ENCODE measurements at regions not wholly inside any gene's neighbourhood (a gene's known extent, or its start where the extent isn't known, plus 50 kb on each side); places are given as distances from the start of the nearest gene placed in this dataset.
A peak's percentile ranks its signal among the peaks of the same experiment; 100 is the strongest.

GRCh38 chr4:20326977-20327376 lies 75.3 kb downstream of the SLIT2 start:
- H2AK5ac ChIP-seq (ENCODE audit: low read depth, low read length), result no peak overlapping the region
- DNase-seq, result peak; percentile 15
- H4K20me1 ChIP-seq (ENCODE audit: insufficient read depth, low read length), result no peaks in the 10 kb centered on the region
- no peak overlapping the region for H3K9ac ChIP-seq (ENCODE audit: low read depth, low read length)
- no peak overlapping the region for H4K91ac ChIP-seq (ENCODE audit: insufficient read depth, low read depth, low read length)
- H3K23ac ChIP-seq (ENCODE audit: low read depth, low read length), result no peak overlapping the region
- H3K36me3 ChIP-seq (ENCODE audit: control insufficient read depth, insufficient read depth, low read length), result no peaks in the 10 kb centered on the region
- H3K9me3 ChIP-seq (ENCODE audit: control insufficient read depth, insufficient read depth, low read length), result no peaks in the 10 kb centered on the region
- no peak overlapping the region for H3K27ac ChIP-seq (ENCODE audit: insufficient read depth, low read length)
- intact Hi-C loops (cut with micrococcal nuclease) (no loop called here), dilution Hi-C loops (cut with HindIII; ENCODE audit: low sequenced_read_pairs, unreplicated experiment) (no loop called here), in situ Hi-C loops (cut with MboI; ENCODE audit: low sequenced_read_pairs) (no loop called here)
- POLR2A ChIA-PET (ENCODE audit: unreplicated experiment), result no interaction called here
- no peaks in the 10 kb centered on the region for H3K27me3 ChIP-seq (ENCODE audit: control insufficient read depth, insufficient read depth, low read length)
- H3K56ac ChIP-seq (ENCODE audit: extremely low read depth, insufficient read depth, low read length), result no peak overlapping the region
- no peak overlapping the region for H3K4ac ChIP-seq (ENCODE audit: low read depth, low read length)
- H3K4me2 ChIP-seq (ENCODE audit: low read depth, low read length), result no peak overlapping the region
- H2BK5ac ChIP-seq (ENCODE audit: low read depth, low read length, poor library complexity, severe bottlenecking), result no peak overlapping the region
- H2AK9ac ChIP-seq (replicated peaks; ENCODE audit: low read depth, low read length, poor library complexity), result no peak overlapping the region
- TF ChIP-seq MAFK (IDR thresholded peaks at IDR 0.05; ENCODE audit: low read depth, low read length) (no peak), CTCF (conservative IDR thresholded peaks at IDR 0.05; ENCODE audit: low read depth, low read length) (no peak), NFE2L2 (IDR thresholded peaks at IDR 0.05; ENCODE audit: low read depth, low read length) (no peak), FOS (IDR thresholded peaks at IDR 0.05; ENCODE audit: low read depth, low read length) (no peak), CEBPB (IDR thresholded peaks at IDR 0.05; ENCODE audit: low read depth, low read length) (no peak), CHD1 (IDR thresholded peaks at IDR 0.05; ENCODE audit: low read depth, low read length) (no peak), SMC3 (IDR thresholded peaks at IDR 0.05; ENCODE audit: low read depth, low read length) (no peak), ELK1 (IDR thresholded peaks at IDR 0.05; ENCODE audit: borderline replicate concordance, low read depth, low read length) (no peak)
- H2BK15ac ChIP-seq (ENCODE audit: low read depth, low read length), result no peak overlapping the region
- no peak overlapping the region for H2BK120ac ChIP-seq (ENCODE audit: low read depth, low read length)
- BruUV-seq (replicated peaks), result no TSS peak
- H4K8ac ChIP-seq (ENCODE audit: low read depth in 2 of 2, low read length in 2 of 2), result no peak overlapping the region
- H3K18ac ChIP-seq (ENCODE audit: low read depth, low read length), result no peak overlapping the region
- no peak overlapping the region for H3K4me3 ChIP-seq (ENCODE audit: insufficient read depth, low read depth, low read length)
- no peak overlapping the region for H3K14ac ChIP-seq (replicated peaks; ENCODE audit: low read depth, low read length)
- no peak for ATAC-seq (ENCODE audit: low read depth)
- CTCF ChIA-PET, result no interaction called here
- H3K4me1 ChIP-seq (ENCODE audit: control insufficient read depth, insufficient read depth, low read length), result no peaks in the 10 kb centered on the region
- no peaks in the 10 kb centered on the region for H3K9me1 ChIP-seq (ENCODE audit: insufficient read depth, low read length)
- WGBS, 2 experiments (ENCODE audit: extremely low coverage in 2 of 2, insufficient read length in 1 of 2), result no CpG with 5 or more reads among the region's 2 CpGs
- H2AFZ ChIP-seq (replicated peaks; ENCODE audit: low read length, poor library complexity), result no peak overlapping the region
- H3K79me1 ChIP-seq (ENCODE audit: low read depth in 1 of 2, low read length in 2 of 2), result no peaks in the 10 kb centered on the region
- no peak overlapping the region for H2BK20ac ChIP-seq (ENCODE audit: low read depth, low read length)
- no peak overlapping the region for H4K5ac ChIP-seq (ENCODE audit: low read depth, low read length)
